ENCODE measurements at regions not wholly inside any gene's neighbourhood (a gene's known extent, or its start where the extent isn't known, plus 50 kb on each side); places are given as distances from the start of the nearest gene placed in this dataset.

DNA sequence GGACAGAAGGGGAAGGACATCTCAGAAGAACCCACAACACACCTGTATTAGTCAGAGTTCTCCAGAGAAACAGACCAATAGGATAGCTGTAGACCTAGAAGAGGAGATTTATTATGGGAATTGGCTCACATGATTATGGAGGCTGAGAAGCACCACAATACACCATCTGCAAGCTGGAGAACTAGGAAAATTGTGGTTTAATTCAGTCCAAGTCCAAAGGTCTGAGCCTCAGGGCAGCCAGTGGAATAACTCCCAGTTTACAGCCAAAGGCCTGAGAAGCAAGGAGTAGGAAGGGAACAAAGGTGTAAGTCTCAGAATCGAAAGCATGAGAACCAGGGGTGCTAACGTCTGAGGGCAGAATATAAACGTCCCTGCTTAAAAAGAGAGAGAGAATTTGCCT is 99.6 kb upstream of the AUTS2 start:
- TF ChIP-seq ZBTB8A (tag by site-specific recombination; IDR thresholded peaks at IDR 0.05) (no peak), KLF1 (tag by site-specific recombination; IDR thresholded peaks at IDR 0.05) (no peak)

All from HEK293 (cell line).